Prostate gland (tissue), 2 donors: ENCODE measurements at regions not wholly inside any gene's neighbourhood (a gene's known extent, or its start where the extent isn't known, plus 50 kb on each side); places are given as distances from the start of the nearest gene placed in this dataset.

Experiments used
- DNase-seq: peaks from one replicate; pipeline ENCODE4 v3.0.0-alpha.2; 2019; ENCODE audit warnings: low spot score
- H3K27ac ChIP-seq, 2 donors: fragments of 200-600 bp; sonication (generic); 2 replicates each; pipeline ENCODE4 v1.5.1; 2017 to 2019
- H3K27me3 ChIP-seq: fragments of 200-600 bp; sonication (generic); replicated peaks from 2 replicates; pipeline ENCODE4 v1.5.1; 2019; ENCODE audit not compliant: insufficient read depth
- H3K36me3 ChIP-seq, 2 donors: fragments of 200-600 bp; sonication (generic); 1 replicate in 1 of 2; 2 replicates in 1 of 2; pipeline versions ENCODE4 v1.5.1 to v1.8.1; 2017 to 2019
- H3K4me1 ChIP-seq: fragments of 200-600 bp; sonication (generic); replicated peaks from 2 replicates; pipeline ENCODE4 v1.5.1; 2019
- H3K4me3 ChIP-seq, 2 donors: fragments of 200-600 bp; sonication (generic); 2 replicates each; pipeline ENCODE4 v1.5.1; 2017 to 2019
- H3K9me3 ChIP-seq: fragments of 200-600 bp; sonication (generic); 2 replicates; pipeline ENCODE4 v1.5.1; 2017
- POLR2A ChIP-seq: fragments of 450-650 bp; IDR thresholded peaks from one replicate; pipeline ENCODE4 v1.6.1; 2016; ENCODE audit warnings: antibody characterized with exemption, mild to moderate bottlenecking
- POLR2AphosphoS5 ChIP-seq: sonication (generic); formaldehyde crosslinking; IDR thresholded peaks from one replicate; pipeline ENCODE4 v1.6.1; 2017; ENCODE audit warnings: antibody characterized with exemption
- WGBS: methylation state at CpG from one replicate; pipeline ENCODE4 v1.1.5; 2018; 5-methylcytosine and 5-hydroxymethylcytosine counted together
- intact Hi-C: fragments of 100-400 bp; cut with DNase I; formaldehyde crosslinking; loops from one replicate; pipeline ENCODE4 v1.14.2; 2022
- TF ChIP-seq, protein P1 (sequence below), 4 experiments: fragments of 200-600 bp in 2 of 4; fragments of 450-650 bp in 2 of 4; sonication (generic) in 2 of 4; IDR thresholded peaks; 1 replicate in 3 of 4; 2 replicates in 1 of 4; pipeline ENCODE4 v1.5.1; 2016 to 2019; ENCODE audit warnings: antibody characterized with exemption in 4 of 4, mild to moderate bottlenecking in 2 of 4, moderate library complexity in 2 of 4

DNA sequence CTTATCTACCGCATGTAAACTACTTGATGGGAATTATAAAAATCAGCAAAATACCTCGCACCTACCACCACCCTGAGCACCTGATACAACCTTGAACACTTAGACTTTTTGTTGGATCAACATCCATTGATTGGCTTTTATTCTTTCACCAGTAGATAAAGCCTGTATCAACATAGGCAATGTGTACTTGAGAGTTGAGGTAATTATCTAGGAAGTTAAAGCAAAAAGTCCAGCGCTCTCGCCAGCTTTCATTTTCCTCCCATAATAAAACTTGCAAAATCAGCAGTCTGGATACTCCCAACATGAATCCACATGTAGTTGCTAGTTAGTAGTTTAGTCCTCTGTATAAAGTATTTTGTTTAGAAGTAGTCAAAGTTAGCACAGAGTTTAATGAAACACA is 132.0 kb upstream of the PRDM1 start:
- intact Hi-C loops = no loop called here
- Histone ChIP-seq H3K27ac (no peak overlapping the region), H3K4me1 (no peaks in the 10 kb centered on the region), H3K36me3 (no peaks in the 10 kb centered on the region), H3K27me3 (no peaks in the 10 kb centered on the region), H3K9me3 (no peaks in the 10 kb centered on the region), H3K4me3 (no peak overlapping the region)
- no peak for DNase-seq
- 64% methylated on average over 4 of the region's 4 CpGs for WGBS
- TF ChIP-seq POLR2AphosphoS5 = no peak
- TF ChIP-seq, protein P1, sequence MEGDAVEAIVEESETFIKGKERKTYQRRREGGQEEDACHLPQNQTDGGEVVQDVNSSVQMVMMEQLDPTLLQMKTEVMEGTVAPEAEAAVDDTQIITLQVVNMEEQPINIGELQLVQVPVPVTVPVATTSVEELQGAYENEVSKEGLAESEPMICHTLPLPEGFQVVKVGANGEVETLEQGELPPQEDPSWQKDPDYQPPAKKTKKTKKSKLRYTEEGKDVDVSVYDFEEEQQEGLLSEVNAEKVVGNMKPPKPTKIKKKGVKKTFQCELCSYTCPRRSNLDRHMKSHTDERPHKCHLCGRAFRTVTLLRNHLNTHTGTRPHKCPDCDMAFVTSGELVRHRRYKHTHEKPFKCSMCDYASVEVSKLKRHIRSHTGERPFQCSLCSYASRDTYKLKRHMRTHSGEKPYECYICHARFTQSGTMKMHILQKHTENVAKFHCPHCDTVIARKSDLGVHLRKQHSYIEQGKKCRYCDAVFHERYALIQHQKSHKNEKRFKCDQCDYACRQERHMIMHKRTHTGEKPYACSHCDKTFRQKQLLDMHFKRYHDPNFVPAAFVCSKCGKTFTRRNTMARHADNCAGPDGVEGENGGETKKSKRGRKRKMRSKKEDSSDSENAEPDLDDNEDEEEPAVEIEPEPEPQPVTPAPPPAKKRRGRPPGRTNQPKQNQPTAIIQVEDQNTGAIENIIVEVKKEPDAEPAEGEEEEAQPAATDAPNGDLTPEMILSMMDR (IDR thresholded peaks at IDR 0.05) = no peak
- no peak for TF ChIP-seq POLR2A

DNA sequence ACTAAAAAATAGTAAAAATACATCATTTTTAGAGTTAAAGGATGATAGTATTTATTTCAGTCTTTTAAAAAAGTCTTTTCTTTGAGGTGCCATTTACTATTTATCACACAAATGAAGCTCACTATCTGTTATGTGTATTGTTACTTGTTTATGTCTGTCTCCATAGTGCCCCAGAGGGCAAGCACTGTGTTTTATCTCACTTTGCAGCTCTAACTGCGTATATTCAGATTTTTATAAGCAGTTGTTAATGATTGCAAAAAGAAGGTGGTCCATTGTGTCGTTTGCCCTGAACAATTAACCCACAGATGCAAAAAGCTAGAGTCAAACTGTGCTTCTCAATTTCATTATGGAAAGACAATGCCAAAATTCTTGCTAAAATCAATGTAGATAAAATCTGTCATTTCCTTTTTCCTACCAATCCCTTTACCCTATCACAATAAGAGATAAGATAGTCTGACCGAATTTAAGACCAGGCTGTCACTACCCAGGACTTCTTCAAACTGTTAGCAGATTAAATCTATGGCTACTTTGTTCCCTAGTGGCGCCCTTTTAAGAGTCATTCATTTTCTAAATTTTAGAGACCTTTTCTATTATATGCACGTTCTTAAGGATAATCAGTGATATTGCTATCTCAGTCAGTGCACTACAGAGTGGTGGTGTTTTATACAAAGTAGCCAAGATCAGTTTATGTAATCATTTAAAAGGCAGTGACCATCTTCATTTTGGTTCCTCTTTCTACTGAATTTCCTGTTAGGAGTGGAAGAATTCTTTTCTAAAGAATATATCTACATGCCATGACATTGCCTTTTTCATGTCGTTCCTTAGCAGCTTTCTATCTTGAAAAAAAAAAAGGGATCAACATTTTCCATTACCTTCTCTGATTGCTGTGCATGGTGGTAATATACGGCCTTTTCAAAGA is 133.1 kb upstream of the PRDM1 start:
- Histone ChIP-seq H3K4me3 (no peak overlapping the region), H3K9me3 (no peaks in the 10 kb centered on the region), H3K27me3 (no peaks in the 10 kb centered on the region), H3K4me1 (no peaks in the 10 kb centered on the region), H3K36me3 (no peaks in the 10 kb centered on the region), H3K27ac (no peak overlapping the region)
- WGBS = 67% methylated on average over 7 of the region's 7 CpGs
- intact Hi-C loops = no loop called here
- TF ChIP-seq, protein P1 (IDR thresholded peaks at IDR 0.05) = no peak
- TF ChIP-seq POLR2A (no peak), POLR2AphosphoS5 (no peak)
- DNase-seq = no peak

DNA sequence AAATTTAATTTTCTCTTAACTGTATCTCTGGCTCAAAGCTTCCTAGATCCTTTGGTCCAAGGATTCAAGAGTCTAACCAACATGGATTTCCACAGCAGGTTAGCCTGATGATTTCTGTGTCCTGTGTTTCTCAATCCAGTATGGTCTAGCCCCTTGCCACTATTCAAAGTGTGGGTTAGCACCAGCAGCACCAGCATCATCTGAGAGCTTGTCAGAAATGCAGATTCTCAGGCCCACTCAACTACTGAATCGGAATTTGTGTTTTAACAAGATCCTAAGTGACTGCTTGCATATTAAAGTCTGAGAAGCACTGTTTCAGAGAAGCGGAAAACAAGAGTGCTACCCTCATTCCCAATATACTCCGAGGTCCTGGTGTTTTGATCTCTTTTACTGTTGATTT is 133.8 kb upstream of the PRDM1 start:
- TF ChIP-seq, protein P1 (IDR thresholded peaks at IDR 0.05) = no peak
- TF ChIP-seq POLR2AphosphoS5 (no peak), POLR2A (no peak)
- 88% methylated on average over 3 of the region's 3 CpGs for WGBS
- intact Hi-C loops = no loop called here

DNA sequence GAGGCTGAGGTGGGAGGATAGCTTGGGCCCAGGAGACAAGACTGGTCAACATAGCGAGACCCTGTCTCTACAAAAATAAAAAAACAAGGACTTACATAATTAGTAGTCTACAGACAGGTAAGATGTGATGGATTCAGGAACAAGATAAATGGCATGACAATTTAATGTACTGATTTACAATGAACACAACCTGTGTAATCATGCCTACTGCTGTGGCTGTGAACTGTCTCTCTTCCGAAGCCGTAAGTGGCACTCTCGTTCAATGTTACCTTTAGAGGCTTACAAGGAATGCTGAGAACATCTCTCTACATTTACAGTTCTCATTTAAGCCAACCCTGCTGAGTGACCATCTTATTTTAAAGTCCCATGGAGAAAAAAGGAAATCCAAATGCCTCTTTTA is 134.8 kb upstream of the PRDM1 start:
- TF ChIP-seq POLR2AphosphoS5 (no peak), POLR2A (no peak)
- TF ChIP-seq, protein P1 (IDR thresholded peaks at IDR 0.05) = no peak
- no peaks in the 10 kb centered on the region for H3K36me3 ChIP-seq
- no peaks in the 10 kb centered on the region for H3K4me1 ChIP-seq
- H3K4me3 ChIP-seq = no peak overlapping the region
- WGBS = 94% methylated on average over 4 of the region's 4 CpGs
- H3K9me3 ChIP-seq = no peaks in the 10 kb centered on the region
- intact Hi-C loops = no loop called here
- DNase-seq = no peak
- no peak overlapping the region for H3K27ac ChIP-seq
- no peaks in the 10 kb centered on the region for H3K27me3 ChIP-seq

More for the DNA sequence above, 133.8 kb upstream of the PRDM1 start:
- no peak overlapping the region for H3K27ac ChIP-seq
- H3K4me1 ChIP-seq = no peaks in the 10 kb centered on the region
- H3K4me3 ChIP-seq = no peak overlapping the region
- H3K36me3 ChIP-seq = no peaks in the 10 kb centered on the region
- DNase-seq = no peak
- H3K9me3 ChIP-seq = no peaks in the 10 kb centered on the region
- no peaks in the 10 kb centered on the region for H3K27me3 ChIP-seq

DNA sequence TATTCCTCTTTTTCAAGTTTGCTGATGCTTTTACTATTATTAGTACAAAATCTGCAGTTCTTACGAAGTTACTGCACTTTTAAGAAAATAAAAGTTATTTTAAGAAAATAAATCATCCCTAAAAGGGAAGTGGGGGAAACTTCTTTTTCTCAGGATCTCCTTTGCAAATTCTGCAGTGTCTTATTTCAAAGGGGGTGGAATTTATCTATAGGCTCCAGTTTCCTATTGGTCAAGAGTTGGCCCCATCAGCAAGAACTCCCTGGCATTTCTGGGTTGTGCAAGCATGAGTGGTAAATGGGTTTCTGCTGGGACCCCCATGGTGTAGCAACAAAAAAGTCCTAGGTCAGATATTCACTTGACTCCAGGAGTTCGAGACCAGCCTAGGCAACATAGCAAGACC is 136.3 kb upstream of the PRDM1 start:
- intact Hi-C loops = no loop called here
- Histone ChIP-seq H3K9me3 (no peaks in the 10 kb centered on the region), H3K4me3 (no peak overlapping the region), H3K36me3 (no peaks in the 10 kb centered on the region), H3K27ac (no peak overlapping the region), H3K27me3 (no peaks in the 10 kb centered on the region), H3K4me1 (no peaks in the 10 kb centered on the region)
- no peak for TF ChIP-seq POLR2AphosphoS5
- TF ChIP-seq, protein P1 (IDR thresholded peaks at IDR 0.05) = no peak
- WGBS = 87% methylated on average over 2 of the region's 2 CpGs
- DNase-seq = no peak
